ENCODE measurements at regions not wholly inside any gene's neighbourhood (a gene's known extent, or its start where the extent isn't known, plus 50 kb on each side); places are given as distances from the start of the nearest gene placed in this dataset.
A peak's percentile ranks its signal among the peaks of the same experiment; 100 is the strongest.
"Not testable (repeated sequence)": the region's sequence is repeated elsewhere in the genome, so short reads cannot be mapped to it uniquely, and the experiment has no call there.

DNA sequence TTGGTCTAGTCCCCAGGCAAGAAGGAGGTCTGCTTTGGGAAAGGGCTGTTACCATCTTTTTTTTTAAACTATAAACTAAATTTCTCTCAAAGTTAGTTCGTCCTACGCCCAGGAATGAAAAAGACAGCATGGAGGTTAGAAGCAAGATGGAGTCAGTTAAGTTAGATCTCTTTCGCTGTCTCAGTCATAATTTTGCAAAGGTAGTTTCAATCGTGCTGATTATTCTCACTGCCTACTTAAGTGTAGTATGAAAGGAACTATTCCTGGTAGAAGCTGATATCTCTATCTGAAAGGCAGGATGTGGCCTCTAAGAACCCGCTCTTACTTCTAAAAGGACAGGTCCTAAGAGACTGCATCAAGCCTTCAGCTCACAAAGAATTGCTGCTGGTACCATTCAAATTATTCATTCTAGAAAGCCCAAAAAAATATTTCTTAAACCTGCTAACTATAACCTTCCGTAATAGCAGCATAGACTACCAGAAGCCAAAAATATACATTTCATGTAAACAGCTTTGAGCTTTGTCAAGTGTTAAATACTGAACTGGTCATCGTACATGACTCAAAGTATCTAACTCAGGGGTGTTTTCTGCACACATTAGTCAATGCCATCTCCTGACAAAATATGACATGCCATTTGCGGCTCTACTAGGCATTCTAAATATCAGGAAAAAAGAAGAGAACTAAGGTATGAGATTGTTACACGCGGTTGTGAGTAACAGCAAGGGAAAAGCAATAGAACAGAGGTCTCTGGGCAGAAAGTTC lies 96.0 kb upstream of the CCDC80 start:
- DNase-seq, result no peak

DNA sequence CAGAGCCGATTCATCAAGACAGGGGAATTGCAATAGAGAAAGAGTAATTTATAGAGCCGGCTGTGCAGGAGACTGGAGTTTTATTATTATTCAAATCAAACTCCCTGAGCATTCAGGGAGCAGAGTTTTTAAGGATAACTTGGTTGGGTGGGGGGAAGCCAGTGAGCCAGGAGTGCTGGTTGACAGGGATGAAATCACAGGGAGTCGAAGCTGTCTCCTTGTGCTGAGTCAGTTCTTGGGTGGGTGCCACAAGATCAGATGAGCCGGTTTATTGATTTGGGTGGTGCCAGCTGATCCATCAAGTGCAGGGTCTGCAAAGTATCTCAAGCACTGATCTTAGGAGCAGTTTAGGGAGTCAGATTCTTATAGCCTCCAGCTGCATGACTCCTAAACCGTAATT lies 95.4 kb upstream of the CCDC80 start:
- no peak for DNase-seq

DNA sequence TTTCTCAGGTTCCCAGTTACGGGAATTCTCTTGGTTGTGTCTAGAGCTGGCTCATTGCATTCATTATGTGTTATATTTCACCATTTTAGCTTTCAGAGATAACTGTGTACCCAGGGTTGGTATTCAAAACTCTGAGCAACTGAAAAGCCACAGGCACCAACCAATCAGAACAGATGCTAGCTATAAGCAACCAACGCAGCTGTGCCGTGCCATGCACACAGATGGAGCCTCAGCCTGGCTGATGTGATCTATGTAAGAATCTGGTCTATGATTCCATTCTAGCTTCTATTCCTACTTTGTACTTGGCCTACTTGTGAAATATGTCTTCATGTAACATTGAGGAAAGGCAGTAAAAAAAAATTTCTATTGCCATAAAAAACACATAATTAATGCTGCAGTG lies 95.0 kb upstream of the CCDC80 start:
- DNase-seq, result no peak

DNA sequence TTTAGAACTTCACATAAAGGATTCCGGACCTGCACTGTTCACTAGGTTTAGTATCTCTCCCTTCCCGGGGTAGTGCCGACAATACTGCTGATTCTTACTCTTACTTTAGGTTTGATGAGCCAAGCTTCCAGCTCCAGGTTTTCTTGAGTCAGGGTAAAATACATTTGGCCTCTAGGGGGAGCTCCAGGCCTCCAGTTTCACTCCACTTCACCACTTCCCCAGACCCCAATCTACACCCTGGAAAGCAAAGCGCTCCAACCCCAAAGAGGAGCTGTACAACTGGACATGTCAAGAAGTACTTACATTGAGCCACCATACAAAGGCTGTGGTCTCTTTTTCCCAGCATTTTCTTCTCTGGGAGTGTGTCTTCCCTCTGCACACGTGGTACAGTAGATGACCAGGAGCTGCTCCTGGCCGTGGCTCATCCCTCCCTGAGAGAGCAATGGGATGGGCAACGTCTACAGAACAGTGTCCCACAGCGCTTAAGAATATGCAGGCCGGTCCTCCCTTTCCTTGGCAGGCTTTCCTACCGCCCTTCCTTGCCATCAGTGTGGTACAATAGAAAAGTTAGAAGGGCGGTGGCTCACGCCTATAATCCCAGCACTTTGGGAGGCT lies 93.9 kb upstream of the CCDC80 start:
- peak; percentile 9 to 32 for DNase-seq

DNA sequence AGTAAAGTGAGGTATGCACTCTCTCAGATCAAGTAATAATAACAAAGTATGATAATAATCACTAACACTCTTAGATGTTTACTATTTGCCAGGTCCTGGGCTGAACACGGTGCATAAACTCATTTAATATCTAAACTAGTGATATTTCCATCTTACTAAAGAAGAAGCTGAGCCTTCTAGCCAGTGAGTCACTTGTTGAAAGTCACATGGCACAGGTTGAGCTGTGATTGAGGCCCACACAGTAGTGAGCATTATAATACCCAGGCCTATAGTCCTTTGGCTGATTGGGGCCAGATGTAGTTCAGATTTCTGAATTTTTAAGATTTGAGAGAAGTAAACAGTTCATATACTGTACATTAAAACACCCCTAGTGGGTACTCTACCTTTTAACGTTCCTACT lies 93.2 kb upstream of the CCDC80 start:
- no peak for DNase-seq

DNA sequence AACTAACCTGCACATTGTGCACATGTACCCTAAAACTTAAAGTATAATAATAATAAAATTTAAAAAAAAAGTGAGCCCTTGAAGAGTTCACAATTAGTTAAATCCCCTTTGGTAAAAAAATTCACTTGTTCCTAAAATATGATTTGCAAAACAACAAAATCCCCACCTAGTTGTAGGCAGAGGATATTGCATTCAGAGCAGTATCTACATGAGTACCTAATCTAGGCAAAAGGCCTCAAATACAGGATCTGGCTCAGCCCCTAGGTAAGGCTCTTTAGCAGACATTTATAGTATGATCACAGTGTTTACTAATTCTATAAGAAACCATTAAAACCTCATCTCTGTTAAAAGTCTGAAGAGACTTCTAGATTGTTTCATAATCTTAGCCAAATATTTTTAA lies 89.3 kb upstream of the CCDC80 start:
- no peak for DNase-seq

DNA sequence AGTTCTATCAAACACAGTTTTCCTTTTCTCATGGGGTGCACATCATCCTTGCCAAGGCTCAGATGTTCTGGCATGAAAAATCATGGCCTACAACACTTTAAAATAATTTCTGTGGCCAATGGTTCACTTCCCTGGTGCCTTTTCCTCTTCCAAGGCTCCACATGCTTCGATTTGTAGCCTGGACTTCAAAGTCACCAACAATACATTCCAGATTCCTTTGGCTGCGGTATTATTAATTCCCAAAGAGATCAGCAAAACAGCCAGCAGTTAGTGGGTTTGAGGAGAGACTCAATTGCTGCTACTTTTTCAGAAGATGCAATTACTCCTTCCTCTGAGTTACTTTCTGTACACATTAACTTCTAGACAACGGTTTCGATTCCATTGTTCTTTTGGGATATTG lies 80.3 kb upstream of the CCDC80 start:
- DNase-seq, result no peak

DNA sequence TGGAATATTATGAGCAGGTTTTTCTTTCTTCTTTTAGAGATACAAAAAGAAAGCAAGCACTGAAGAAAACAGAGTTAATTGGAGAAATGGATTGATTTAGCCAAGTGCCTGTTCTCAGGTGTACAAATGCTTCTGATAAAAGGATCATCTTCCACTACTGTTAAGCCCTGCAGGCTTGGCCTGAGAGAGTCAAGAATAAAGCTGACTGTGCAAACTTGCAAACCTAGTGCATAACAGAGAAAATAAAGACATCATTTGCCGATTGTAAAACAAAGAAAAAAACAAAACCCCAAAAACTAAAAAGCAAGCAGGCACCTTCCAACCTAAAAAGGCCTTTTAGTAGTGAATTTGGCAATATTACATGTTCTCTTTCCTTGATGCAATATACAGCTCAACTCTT lies 78.0 kb upstream of the CCDC80 start:
- no peak for DNase-seq

DNA sequence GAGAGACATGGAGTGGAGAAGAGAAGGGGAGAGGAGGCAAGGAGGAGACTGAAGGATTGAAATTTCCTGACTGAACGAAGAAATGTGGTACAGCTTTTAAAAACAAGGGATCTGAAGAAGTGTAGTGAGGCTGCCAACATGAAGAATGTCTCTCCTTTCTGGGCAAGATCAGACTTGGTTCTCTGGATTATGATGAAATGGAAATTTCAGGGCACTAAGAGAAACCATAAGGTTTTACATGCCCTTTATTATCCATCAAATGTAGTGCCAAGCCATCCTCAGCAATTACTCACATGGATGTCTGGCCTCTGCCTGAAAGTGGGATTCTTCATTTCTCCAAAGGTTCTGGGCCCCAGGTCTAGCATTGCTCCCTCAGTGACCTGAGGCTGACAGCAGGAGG lies 77.6 kb upstream of the CCDC80 start:
- no peak for DNase-seq

DNA sequence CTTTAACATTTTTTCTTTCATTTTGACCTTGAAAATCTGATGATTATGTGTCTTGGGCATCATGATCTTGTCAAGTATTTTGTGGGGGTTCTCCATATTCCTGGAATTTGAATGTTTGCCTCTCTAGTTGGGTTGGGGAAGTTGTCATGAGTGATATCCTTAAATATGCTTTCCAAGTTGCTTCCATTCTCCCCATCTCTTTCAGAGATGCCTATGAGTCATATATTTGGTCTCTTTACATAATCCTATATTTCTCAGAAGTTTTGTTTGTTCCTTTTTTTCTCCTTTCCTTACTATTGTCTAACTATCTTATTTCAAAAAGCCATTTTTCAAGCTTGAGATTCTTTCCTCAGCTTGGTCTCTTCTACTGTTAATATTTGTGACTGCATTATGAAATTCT lies 69.0 kb upstream of the CCDC80 start:
- no peak for DNase-seq

DNA sequence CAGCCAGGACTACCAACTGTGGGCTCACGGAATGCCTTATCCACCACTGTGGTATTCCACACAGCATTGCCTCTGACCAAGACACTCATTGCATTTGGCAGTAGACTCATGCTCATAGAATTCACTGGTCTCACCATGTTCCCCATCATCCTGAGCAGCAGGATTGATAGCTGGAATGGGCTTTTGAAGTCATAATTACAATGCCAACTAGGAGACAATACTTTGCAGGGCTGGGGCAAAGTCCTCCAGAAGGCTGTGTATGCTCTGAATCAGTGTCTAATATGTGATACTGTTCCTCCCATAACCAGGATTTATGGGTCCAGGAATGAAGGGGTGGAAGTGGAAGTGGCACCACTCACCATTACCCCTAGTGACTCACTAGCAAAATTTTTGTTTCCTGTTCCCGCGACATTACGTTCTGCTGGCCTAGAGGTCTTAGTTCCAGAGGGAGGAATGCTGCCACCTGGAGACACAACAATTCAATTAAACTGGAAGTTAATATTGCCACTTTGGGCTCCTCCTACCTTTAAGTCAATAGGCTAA lies 58.6 kb upstream of the CCDC80 start:
- DNase-seq, result no peak

DNA sequence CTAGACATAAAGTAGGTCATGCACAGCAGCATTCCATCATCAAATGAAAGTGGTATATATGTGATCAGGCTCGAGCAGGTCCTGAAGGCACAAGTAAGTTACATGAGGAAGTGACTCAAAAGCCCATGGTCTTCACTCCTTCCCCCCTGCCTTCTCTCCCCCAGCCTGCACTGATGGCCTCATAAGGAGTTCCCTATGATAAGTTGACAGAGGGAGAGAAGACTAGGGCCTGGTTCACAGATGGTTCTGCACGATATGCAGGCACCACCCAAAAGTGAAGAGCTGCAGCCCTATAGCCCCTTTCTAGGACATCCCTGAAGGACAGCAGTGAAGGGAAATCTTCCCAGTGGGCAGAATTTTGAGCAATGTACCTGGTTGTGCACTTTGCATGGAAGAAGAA lies 57.5 kb upstream of the CCDC80 start:
- DNase-seq, result not testable (repeated sequence)

DNA sequence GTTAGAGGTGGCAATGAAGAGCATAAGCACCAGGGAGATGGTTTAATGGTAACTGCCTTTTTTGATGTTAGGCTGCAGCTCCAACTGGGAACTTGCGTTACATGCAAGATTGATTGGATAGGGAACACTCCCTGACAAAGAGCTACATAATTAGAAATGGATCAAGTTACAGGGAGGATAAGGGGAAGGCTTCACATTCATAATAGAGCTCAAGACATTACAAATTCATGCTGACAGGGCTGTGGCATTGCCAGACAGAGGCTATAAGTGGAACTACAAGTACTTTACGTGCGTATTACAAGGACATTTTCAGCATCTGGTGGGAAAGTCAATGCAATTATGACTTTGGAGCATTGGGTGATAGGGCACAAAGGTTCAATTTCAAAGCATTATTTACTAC lies 55.3 kb upstream of the CCDC80 start:
- not testable (repeated sequence) for DNase-seq

DNA sequence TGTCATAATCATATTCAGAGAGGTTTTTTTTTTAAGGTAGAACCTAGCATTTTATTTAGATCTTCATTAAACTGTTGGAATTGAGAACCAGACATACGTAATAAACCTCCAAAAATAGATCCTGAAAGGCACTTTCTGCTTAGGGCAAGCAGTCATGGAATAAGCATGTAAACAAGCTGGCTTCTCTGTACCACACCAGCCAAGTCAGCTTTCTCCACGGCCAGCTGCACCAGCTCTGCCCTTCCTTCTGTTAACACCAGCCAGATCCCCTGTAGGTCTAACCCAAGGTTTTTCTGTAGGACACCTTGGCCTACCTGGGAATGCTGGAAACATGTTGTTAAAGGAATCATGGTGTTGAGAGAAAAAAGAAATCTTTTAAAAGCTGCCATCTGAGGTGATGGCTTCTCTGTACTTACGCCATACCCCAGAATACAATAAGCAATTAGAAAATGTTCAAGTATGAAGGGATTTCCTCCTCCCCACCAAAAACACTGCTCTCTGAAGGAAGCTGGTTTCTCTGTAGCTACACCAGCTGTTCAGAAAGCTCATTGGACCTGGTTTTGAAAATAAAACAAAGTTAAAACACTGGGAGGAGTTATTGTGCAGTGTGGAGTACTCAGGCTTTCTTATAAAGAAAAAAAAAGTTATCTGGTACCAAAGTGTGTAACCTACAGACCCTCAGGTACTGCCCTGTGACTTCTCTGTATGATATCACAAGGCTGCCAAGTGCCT lies 54.6 kb upstream of the CCDC80 start:
- DNase-seq, result not testable (repeated sequence)

DNA sequence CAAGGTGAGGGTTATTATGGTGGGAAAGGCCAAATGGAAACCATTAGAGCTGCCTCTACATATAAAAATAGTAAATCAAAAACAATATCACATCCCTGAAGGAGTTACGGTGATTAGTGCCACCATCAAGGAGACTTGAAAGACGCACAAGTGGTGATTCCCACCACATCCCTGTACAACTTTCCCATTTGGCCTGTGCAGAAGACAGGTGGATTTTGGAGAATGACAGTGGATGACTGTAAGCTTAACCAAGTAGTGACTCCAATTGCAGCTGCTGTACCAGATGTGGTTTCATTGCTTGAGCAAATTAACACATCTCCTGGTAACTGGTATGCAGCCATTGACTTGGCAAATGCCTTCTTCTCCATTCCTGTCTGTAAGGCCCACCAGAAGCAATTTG lies 54.0 kb upstream of the CCDC80 start:
- not testable (repeated sequence) for DNase-seq

DNA sequence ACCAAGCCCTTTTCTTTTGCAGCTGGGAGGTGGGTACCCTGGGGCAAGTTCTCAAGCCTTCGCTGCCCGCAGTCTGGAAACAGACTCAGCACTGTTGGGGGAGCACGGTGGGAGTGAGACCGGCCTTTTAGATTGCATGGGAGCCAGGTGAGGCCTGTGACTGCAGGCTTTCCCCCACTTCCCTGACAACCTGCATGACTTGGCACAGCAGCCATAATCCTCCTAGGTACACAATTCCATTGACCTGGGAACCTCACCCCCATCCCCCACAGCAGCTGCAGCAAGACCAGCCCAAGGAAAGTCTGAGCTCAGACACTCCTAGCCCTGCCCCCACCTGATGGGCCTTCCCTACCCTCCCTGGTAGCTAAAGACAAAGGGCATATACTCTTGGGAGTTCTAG lies 52.2 kb upstream of the CCDC80 start:
- DNase-seq, result no peak
